Keratinocyte (primary cell): ENCODE measurements at regions not wholly inside any gene's neighbourhood (a gene's known extent, or its start where the extent isn't known, plus 50 kb on each side); places are given as distances from the start of the nearest gene placed in this dataset.

Source experiments
- DNase-seq: peaks from one replicate; pipeline ENCODE4 v3.0.0-alpha.2; 2011; ENCODE audit warnings: low read depth, missing footprints, low spot score
- FAIRE-seq: peaks from 2 replicates; lab custom pipeline; 2011; peaks lifted over from hg19 to GRCh38; lab: Jason Lieb, UNC
- H2AFZ ChIP-seq: 2 replicates; pipeline ENCODE4 v1.6.0; 2012; ENCODE audit warnings: low read length, control low read depth, inconsistent platforms; ENCODE audit not compliant: control insufficient read depth
- H3K27ac ChIP-seq: 2 replicates; pipeline ENCODE4 v1.5.1; 2011; ENCODE audit warnings: low read length; ENCODE audit not compliant: control insufficient read depth, insufficient read depth
- H3K27me3 ChIP-seq: 3 replicates; pipeline ENCODE4 v1.6.0; 2011; ENCODE audit warnings: low read length; ENCODE audit not compliant: control insufficient read depth, insufficient read depth; ENCODE audit errors: extremely low read depth
- H3K36me3 ChIP-seq, 2 experiments: 2 replicates in 1 of 2; 3 replicates in 1 of 2; pipeline ENCODE4 v1.5.1; 2011; ENCODE audit warnings: low read length in 2 of 2, mild to moderate bottlenecking in 1 of 2; ENCODE audit not compliant: control insufficient read depth in 2 of 2, insufficient read depth in 2 of 2; ENCODE audit errors: extremely low read depth in 1 of 2
- H3K4me1 ChIP-seq: 3 replicates; pipeline ENCODE4 v1.5.1; 2011; ENCODE audit warnings: low read length; ENCODE audit not compliant: control insufficient read depth, insufficient read depth; ENCODE audit errors: extremely low read depth
- H3K4me2 ChIP-seq: 3 replicates; pipeline ENCODE4 v1.6.0; 2011; ENCODE audit warnings: low read depth, low read length; ENCODE audit not compliant: control insufficient read depth, insufficient read depth; ENCODE audit errors: extremely low read depth
- H3K4me3 ChIP-seq, 3 experiments: fragments of 200-600 bp in 1 of 3; sonication (generic) in 1 of 3; 2 replicates in 2 of 3; 3 replicates in 1 of 3; pipeline ENCODE4 v1.5.1; 2011 to 2016; ENCODE audit warnings: low read length in 3 of 3, mild to moderate bottlenecking in 3 of 3, control low read depth in 2 of 3, inconsistent platforms in 1 of 3, low read depth in 1 of 3, mixed read lengths in 1 of 3, mixed run types in 1 of 3, moderate library complexity in 1 of 3; ENCODE audit not compliant: control insufficient read depth in 2 of 3, insufficient read depth in 2 of 3; ENCODE audit errors: extremely low read depth in 1 of 3
- H3K79me2 ChIP-seq: 2 replicates; pipeline ENCODE4 v1.6.0; 2012; ENCODE audit warnings: low read length; ENCODE audit not compliant: control insufficient read depth, insufficient read depth
- H3K9ac ChIP-seq: 3 replicates; pipeline ENCODE4 v1.6.0; 2011; ENCODE audit warnings: low read length; ENCODE audit not compliant: control insufficient read depth, insufficient read depth; ENCODE audit errors: extremely low read depth
- H3K9me1 ChIP-seq: 3 replicates; pipeline ENCODE4 v1.6.0; 2011; ENCODE audit warnings: low read length; ENCODE audit not compliant: control insufficient read depth, insufficient read depth; ENCODE audit errors: extremely low read depth
- H3K9me3 ChIP-seq: 2 replicates; pipeline ENCODE4 v1.5.1; 2012; ENCODE audit warnings: low read depth, low read length; ENCODE audit not compliant: control insufficient read depth
- H4K20me1 ChIP-seq: 3 replicates; pipeline ENCODE4 v1.6.0; 2011; ENCODE audit warnings: low read length; ENCODE audit not compliant: control insufficient read depth, insufficient read depth; ENCODE audit errors: extremely low read depth
- EZH2 ChIP-seq: IDR thresholded peaks from one replicate; pipeline ENCODE4 v1.6.1; 2012; ENCODE audit warnings: inconsistent platforms, mild to moderate bottlenecking, low read length, moderate library complexity
- dilution Hi-C: fragments of 300-500 bp; cut with MboI; formaldehyde crosslinking; loops from one replicate; pipeline ENCODE4 v1.7.0; 2020; ENCODE audit warnings: low sequenced_read_pairs; ENCODE audit not compliant: extremely low pct_ligation_motif_present
- TF ChIP-seq, protein P1 (sequence below), 3 experiments: IDR thresholded peaks in 1 of 3; conservative IDR thresholded peaks in 1 of 3; optimal IDR thresholded peaks in 1 of 3; 2 replicates in 2 of 3; 3 replicates in 1 of 3; pipeline versions ENCODE3 to v1.5.1; 2011; ENCODE audit warnings: low read length in 3 of 3, mild to moderate bottlenecking in 3 of 3, moderate library complexity in 2 of 3, control low read depth in 1 of 3, inconsistent platforms in 1 of 3; ENCODE audit not compliant: insufficient read depth in 2 of 3; ENCODE audit errors: extremely low read depth in 1 of 3

DNA sequence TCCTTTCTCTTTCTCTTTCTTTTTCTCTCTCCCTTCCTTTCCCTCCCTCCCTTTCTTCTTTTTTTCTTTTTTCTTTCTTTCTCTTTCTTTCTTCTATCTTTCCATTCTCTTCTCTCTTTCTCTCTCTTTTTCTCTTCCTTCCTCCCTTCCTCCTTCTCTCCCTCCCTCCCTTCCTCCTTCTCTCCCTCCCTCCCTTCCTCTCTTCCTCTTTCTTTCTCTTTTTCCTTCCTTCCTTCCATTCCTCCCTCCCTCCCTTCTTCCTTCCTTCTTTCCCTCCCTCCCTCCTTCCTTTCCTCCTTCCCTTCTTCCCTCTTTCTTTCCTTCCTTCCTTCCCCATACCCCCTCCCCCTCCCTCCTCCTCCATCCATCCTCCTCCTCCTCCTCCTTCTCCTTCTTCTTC is 243.3 kb upstream of the CTNND2 start:
- DNase-seq, result no peak
- Histone ChIP-seq H3K27me3 (no peaks in the 10 kb centered on the region), H3K4me3 (no peak overlapping the region), H3K36me3 (no peaks in the 10 kb centered on the region), H2AFZ (no peak overlapping the region), H3K9ac (no peak overlapping the region), H3K9me3 (no peaks in the 10 kb centered on the region), H3K27ac (no peak overlapping the region), H4K20me1 (no peaks in the 10 kb centered on the region), H3K4me1 (no peaks in the 10 kb centered on the region), H3K79me2 (no peaks in the 10 kb centered on the region), H3K4me2 (no peak overlapping the region), H3K9me1 (no peaks in the 10 kb centered on the region)
- dilution Hi-C loops, result no loop called here
- no peak for FAIRE-seq
- no peak for TF ChIP-seq EZH2
- TF ChIP-seq, protein P1, sequence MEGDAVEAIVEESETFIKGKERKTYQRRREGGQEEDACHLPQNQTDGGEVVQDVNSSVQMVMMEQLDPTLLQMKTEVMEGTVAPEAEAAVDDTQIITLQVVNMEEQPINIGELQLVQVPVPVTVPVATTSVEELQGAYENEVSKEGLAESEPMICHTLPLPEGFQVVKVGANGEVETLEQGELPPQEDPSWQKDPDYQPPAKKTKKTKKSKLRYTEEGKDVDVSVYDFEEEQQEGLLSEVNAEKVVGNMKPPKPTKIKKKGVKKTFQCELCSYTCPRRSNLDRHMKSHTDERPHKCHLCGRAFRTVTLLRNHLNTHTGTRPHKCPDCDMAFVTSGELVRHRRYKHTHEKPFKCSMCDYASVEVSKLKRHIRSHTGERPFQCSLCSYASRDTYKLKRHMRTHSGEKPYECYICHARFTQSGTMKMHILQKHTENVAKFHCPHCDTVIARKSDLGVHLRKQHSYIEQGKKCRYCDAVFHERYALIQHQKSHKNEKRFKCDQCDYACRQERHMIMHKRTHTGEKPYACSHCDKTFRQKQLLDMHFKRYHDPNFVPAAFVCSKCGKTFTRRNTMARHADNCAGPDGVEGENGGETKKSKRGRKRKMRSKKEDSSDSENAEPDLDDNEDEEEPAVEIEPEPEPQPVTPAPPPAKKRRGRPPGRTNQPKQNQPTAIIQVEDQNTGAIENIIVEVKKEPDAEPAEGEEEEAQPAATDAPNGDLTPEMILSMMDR (optimal IDR thresholded peaks at IDR 0.05 in 1 of 3, IDR thresholded peaks at IDR 0.05 in 1 of 3, conservative IDR thresholded peaks at IDR 0.05 in 1 of 3; ENCODE audit: extremely low read depth in 1 of 3, insufficient read depth in 2 of 3, low read length in 3 of 3), result no peak

GRCh38 chr5:12141496-12141895 is 237.2 kb upstream of the CTNND2 start:
- dilution Hi-C loops, result no loop called here
- Histone ChIP-seq H3K79me2 (no peaks in the 10 kb centered on the region), H4K20me1 (no peaks in the 10 kb centered on the region), H3K9me1 (no peaks in the 10 kb centered on the region), H3K4me2 (no peak overlapping the region), H3K4me3 (no peak overlapping the region), H3K9ac (no peak overlapping the region), H3K27me3 (no peaks in the 10 kb centered on the region), H3K9me3 (no peaks in the 10 kb centered on the region), H3K4me1 (no peaks in the 10 kb centered on the region), H3K36me3 (no peaks in the 10 kb centered on the region), H3K27ac (no peak overlapping the region), H2AFZ (no peak overlapping the region)
- TF ChIP-seq, protein P1 (optimal IDR thresholded peaks at IDR 0.05 in 1 of 3, IDR thresholded peaks at IDR 0.05 in 1 of 3, conservative IDR thresholded peaks at IDR 0.05 in 1 of 3; ENCODE audit: extremely low read depth in 1 of 3, insufficient read depth in 2 of 3, low read length in 3 of 3), result no peak
- TF ChIP-seq EZH2, result no peak
- DNase-seq (no peak), FAIRE-seq (no peak)
